ENCODE measurements at regions not wholly inside any gene's neighbourhood (a gene's known extent, or its start where the extent isn't known, plus 50 kb on each side); places are given as distances from the start of the nearest gene placed in this dataset.

DNA sequence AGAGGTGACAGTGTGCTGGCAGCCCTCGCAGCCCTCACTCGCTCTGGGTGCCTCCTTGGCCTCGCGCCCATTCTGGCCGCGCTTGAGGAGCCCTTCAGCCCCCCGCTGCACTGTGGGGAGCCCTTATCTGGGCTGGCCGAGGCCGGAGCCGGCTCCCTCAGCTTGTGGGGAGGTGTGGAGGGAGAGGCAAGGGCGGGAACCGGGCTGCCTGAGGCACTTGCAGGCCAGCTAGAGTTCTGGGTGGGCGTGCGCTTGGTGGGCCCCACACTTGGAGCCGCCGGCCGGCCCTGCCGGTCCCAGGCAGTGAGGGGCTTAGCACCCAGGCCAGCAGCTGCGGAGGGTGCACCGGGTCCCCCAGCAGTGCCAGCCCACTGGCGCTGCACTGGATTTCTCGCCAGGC is 1480.9 kb upstream of the SLC39A10 start:
- TF ChIP-seq, protein P1, sequence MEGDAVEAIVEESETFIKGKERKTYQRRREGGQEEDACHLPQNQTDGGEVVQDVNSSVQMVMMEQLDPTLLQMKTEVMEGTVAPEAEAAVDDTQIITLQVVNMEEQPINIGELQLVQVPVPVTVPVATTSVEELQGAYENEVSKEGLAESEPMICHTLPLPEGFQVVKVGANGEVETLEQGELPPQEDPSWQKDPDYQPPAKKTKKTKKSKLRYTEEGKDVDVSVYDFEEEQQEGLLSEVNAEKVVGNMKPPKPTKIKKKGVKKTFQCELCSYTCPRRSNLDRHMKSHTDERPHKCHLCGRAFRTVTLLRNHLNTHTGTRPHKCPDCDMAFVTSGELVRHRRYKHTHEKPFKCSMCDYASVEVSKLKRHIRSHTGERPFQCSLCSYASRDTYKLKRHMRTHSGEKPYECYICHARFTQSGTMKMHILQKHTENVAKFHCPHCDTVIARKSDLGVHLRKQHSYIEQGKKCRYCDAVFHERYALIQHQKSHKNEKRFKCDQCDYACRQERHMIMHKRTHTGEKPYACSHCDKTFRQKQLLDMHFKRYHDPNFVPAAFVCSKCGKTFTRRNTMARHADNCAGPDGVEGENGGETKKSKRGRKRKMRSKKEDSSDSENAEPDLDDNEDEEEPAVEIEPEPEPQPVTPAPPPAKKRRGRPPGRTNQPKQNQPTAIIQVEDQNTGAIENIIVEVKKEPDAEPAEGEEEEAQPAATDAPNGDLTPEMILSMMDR (IDR thresholded peaks at IDR 0.05; ENCODE audit: low read depth, low read length), result no peak
- no peak for TF ChIP-seq EZH2phosphoT487 (IDR thresholded peaks at IDR 0.05; ENCODE audit: low read depth)
